ENCODE measurements at regions not wholly inside any gene's neighbourhood (a gene's known extent, or its start where the extent isn't known, plus 50 kb on each side); places are given as distances from the start of the nearest gene placed in this dataset.

- no peak for DNase-seq (ENCODE audit: low read depth)
These were observed 153.0 kb downstream of the HIPK3 start for GRCh38 chr11:33410086-33410765.
